DMS53 (cell line): ENCODE measurements at regions not wholly inside any gene's neighbourhood (a gene's known extent, or its start where the extent isn't known, plus 50 kb on each side); places are given as distances from the start of the nearest gene placed in this dataset.

Experiments
- DNase-seq: peaks from one replicate; lab custom pipeline; 2025; lab: John Stamatoyannopoulos, UW

GRCh38 chr13:106802917-106803316 lies 235.0 kb upstream of the ARGLU1 start:
- DNase-seq: no peak

GRCh38 chr13:106799781-106800335 lies 231.9 kb upstream of the ARGLU1 start:
- DNase-seq: no peak

- DNase-seq: no peak
These were observed 229.2 kb upstream of the ARGLU1 start for GRCh38 chr13:106797081-106797640.

- peak; percentile 84 for DNase-seq
These were observed 228.5 kb upstream of the ARGLU1 start for GRCh38 chr13:106796280-106797047.

- DNase-seq: peak; percentile 50
These were observed 227.9 kb upstream of the ARGLU1 start for GRCh38 chr13:106795847-106796246.

GRCh38 chr13:106794117-106794516 lies 226.2 kb upstream of the ARGLU1 start:
- no peak for DNase-seq

- no peak for DNase-seq
These were observed 222.0 kb upstream of the ARGLU1 start for GRCh38 chr13:106789911-106790310.

- DNase-seq: no peak
These were observed 218.1 kb upstream of the ARGLU1 start for GRCh38 chr13:106786006-106786563.

GRCh38 chr13:106774621-106775020 lies 206.7 kb upstream of the ARGLU1 start:
- DNase-seq: no peak

- peak; percentile 1 for DNase-seq
These were observed 204.2 kb upstream of the ARGLU1 start for GRCh38 chr13:106772006-106772601.

GRCh38 chr13:106768991-106769390 lies 201.1 kb upstream of the ARGLU1 start:
- no peak for DNase-seq

GRCh38 chr13:106762708-106763107 lies 194.8 kb upstream of the ARGLU1 start:
- DNase-seq: no peak

- no peak for DNase-seq
These were observed 188.5 kb upstream of the ARGLU1 start for GRCh38 chr13:106756446-106756845.

- no peak for DNase-seq
These were observed 187.6 kb upstream of the ARGLU1 start for GRCh38 chr13:106755542-106755941.

- DNase-seq: peak; percentile 15
These were observed 185.3 kb upstream of the ARGLU1 start for GRCh38 chr13:106753251-106753650.

- DNase-seq: no peak
These were observed 184.7 kb upstream of the ARGLU1 start for GRCh38 chr13:106752584-106753170.

GRCh38 chr13:106748785-106749184 lies 180.8 kb upstream of the ARGLU1 start:
- no peak for DNase-seq

- DNase-seq: no peak
These were observed 176.6 kb upstream of the ARGLU1 start for GRCh38 chr13:106744516-106744915.

- DNase-seq: no peak
These were observed 170.3 kb upstream of the ARGLU1 start for GRCh38 chr13:106738186-106738678.

GRCh38 chr13:106736941-106737340 lies 169.0 kb upstream of the ARGLU1 start:
- no peak for DNase-seq

- DNase-seq: no peak
These were observed 166.3 kb upstream of the ARGLU1 start for GRCh38 chr13:106734198-106734597.

GRCh38 chr13:106723036-106723435 lies 155.1 kb upstream of the ARGLU1 start:
- no peak for DNase-seq
